Mesendoderm (in vitro differentiated cells): ENCODE measurements at regions not wholly inside any gene's neighbourhood (a gene's known extent, or its start where the extent isn't known, plus 50 kb on each side); places are given as distances from the start of the nearest gene placed in this dataset.

ENCODE experiments used
- DNase-seq: peaks from one replicate; pipeline ENCODE4 v3.0.0; 2013
- H2AK5ac ChIP-seq: 2 replicates; pipeline ENCODE4 v1.6.1; 2013; ENCODE audit warnings: low read length, inconsistent platforms
- H2BK120ac ChIP-seq: 2 replicates; pipeline ENCODE4 v1.6.1; 2013; ENCODE audit warnings: low read depth, mild to moderate bottlenecking, low read length, moderate library complexity, mixed read lengths
- H2BK15ac ChIP-seq: replicated peaks from 2 replicates; pipeline ENCODE4 v1.6.1; 2013; ENCODE audit warnings: low read depth, mild to moderate bottlenecking, moderate library complexity
- H2BK5ac ChIP-seq: 2 replicates; pipeline ENCODE4 v1.6.1; 2013; ENCODE audit warnings: low read length, inconsistent platforms
- H3K18ac ChIP-seq: 2 replicates; pipeline ENCODE4 v1.6.1; 2013; ENCODE audit warnings: mild to moderate bottlenecking, low read length, mixed read lengths
- H3K23ac ChIP-seq: one replicate; pipeline ENCODE4 v1.6.1; 2013; ENCODE audit warnings: low read length
- H3K27ac ChIP-seq: 2 replicates; pipeline ENCODE4 v1.5.1; 2013; ENCODE audit warnings: low read depth, mild to moderate bottlenecking, inconsistent platforms, low read length, moderate library complexity
- H3K27me3 ChIP-seq: 2 replicates; pipeline ENCODE4 v1.6.1; 2013; ENCODE audit warnings: low read length, control low read depth, mild to moderate bottlenecking, inconsistent platforms; ENCODE audit not compliant: insufficient read depth, poor library complexity
- H3K36me3 ChIP-seq: 2 replicates; pipeline ENCODE4 v1.6.1; 2013; ENCODE audit warnings: low read length, inconsistent platforms; ENCODE audit not compliant: control insufficient read depth, insufficient read depth
- H3K4ac ChIP-seq: one replicate; pipeline ENCODE4 v1.6.1; 2013; ENCODE audit warnings: low read depth, mild to moderate bottlenecking, low read length, moderate library complexity
- H3K4me1 ChIP-seq: 2 replicates; pipeline ENCODE4 v1.6.1; 2013; ENCODE audit warnings: low read depth, low read length, inconsistent platforms; ENCODE audit not compliant: control insufficient read depth
- H3K4me2 ChIP-seq: 2 replicates; pipeline ENCODE4 v1.6.1; 2013; ENCODE audit warnings: low read length
- H3K4me3 ChIP-seq: 2 replicates; pipeline ENCODE4 v1.5.1; 2013; ENCODE audit warnings: mild to moderate bottlenecking, low read length
- H3K56ac ChIP-seq: one replicate; pipeline ENCODE4 v1.6.1; 2013; ENCODE audit warnings: low read length
- H3K79me1 ChIP-seq: 2 replicates; pipeline ENCODE4 v1.6.1; 2013; ENCODE audit warnings: low read length, inconsistent platforms
- H3K79me2 ChIP-seq: 2 replicates; pipeline ENCODE4 v1.6.1; 2013; ENCODE audit warnings: mild to moderate bottlenecking, low read length; ENCODE audit not compliant: control insufficient read depth, insufficient read depth
- H3K9ac ChIP-seq: 2 replicates; pipeline ENCODE4 v1.6.1; 2013; ENCODE audit warnings: low read length, inconsistent platforms
- H4K5ac ChIP-seq: one replicate; pipeline ENCODE4 v1.6.1; 2013; ENCODE audit warnings: low read length
- H4K8ac ChIP-seq: one replicate; pipeline ENCODE4 v1.6.1; 2013; ENCODE audit warnings: low read depth, mild to moderate bottlenecking, control low read depth, low read length, moderate library complexity
- WGBS: extraction: QIAGEN DNeasy Blood & Tissue Kit; methylation state at CpG from one replicate; pipeline ENCODE4 v1.1.7; 2013; ENCODE audit warnings: low lambda C conversion rate, missing lambda C conversion rate; ENCODE audit not compliant: insufficient coverage; ENCODE audit errors: extremely low coverage; 5-methylcytosine and 5-hydroxymethylcytosine counted together

DNA sequence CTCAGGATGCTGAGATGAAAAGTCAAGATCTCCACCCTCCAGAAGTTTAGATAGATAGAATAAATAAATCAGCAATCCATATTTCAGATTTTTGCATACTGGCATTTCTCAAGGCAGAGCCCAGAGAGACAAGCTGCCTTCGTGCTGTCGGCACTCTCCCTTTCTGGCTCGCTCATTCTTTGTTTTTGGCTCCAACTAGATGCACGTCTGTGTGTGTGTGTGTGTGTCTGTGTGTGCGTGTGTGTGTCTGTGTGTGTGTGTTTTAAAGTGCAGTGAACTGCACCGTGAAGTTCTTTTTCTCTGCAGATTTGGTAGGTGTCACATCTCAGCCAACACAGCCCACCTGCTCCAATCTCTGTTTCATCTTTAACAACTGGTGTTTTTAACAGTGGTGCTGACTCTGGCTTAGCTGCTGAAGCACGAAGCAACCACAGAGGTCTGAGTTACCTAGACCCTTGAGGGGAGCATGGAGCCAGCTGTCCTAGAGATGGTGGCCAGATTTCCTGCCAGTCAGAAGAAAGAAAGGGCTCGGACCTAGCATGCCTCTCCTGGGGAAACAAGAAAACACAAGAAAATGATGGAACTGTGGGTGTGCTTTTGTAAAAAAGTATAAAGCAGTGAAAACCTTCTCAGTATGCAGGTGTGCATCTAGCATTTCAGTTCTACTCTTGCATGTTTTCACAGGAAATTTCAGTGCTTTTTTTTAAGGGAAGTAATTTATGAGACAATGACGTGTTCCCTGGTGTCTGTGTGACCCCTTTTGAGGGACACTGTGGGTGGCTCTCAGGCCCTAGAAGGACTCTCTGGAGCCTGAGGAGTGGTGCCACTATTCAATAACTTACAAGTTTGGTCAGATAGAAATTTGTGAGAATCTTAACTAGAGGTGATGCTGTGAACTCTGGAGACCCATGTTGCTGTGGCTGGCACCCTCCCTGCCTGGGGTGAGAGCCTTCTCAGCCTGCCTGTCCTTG, 364.3 kb downstream of the RNF144A start:
- no CpG with 5 or more reads among the region's 9 CpGs for WGBS
- H2BK5ac ChIP-seq, result no peak overlapping the region

DNA sequence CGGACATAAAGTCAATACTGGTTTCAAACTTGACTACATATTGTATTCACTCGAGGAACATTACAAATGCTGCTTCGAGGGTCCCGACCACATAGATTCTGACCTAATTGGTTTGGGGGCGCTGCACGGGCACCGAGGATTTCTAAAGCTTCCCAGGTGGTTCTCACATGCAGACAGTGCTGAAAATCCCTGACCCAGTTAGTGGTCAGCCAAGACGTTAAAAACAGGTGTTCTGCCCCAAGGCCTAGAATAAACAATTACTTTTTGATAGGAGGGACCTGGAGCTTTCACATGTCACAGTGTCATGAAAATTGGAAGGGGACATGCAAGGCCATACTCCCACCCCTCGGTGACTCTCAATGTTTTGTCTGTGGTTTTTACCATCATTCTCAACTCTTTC, 368.9 kb downstream of the RNF144A start:
- Histone ChIP-seq H3K27me3 (no peaks in the 10 kb centered on the region), H4K5ac (no peak overlapping the region), H2BK5ac (no peak overlapping the region), H3K18ac (no peak overlapping the region), H3K79me1 (no peaks in the 10 kb centered on the region), H3K27ac (no peak overlapping the region), H2AK5ac (no peak overlapping the region), H3K79me2 (no peaks in the 10 kb centered on the region), H2BK120ac (no peak overlapping the region), H2BK15ac (no peak overlapping the region), H3K23ac (no peak overlapping the region), H3K36me3 (no peaks in the 10 kb centered on the region), H4K8ac (no peak overlapping the region), H3K9ac (no peak overlapping the region), H3K4me3 (no peak overlapping the region), H3K4me2 (no peak overlapping the region), H3K4ac (no peak overlapping the region), H3K4me1 (no peaks in the 10 kb centered on the region), H3K56ac (no peak overlapping the region)
- no CpG with 5 or more reads among the region's 9 CpGs for WGBS
- DNase-seq, result no peak

More for the DNA sequence above, 364.3 kb downstream of the RNF144A start:
- Histone ChIP-seq H4K5ac (no peak overlapping the region), H3K27me3 (no peaks in the 10 kb centered on the region), H3K23ac (no peak overlapping the region), H3K4ac (no peak overlapping the region), H3K79me1 (no peaks in the 10 kb centered on the region), H3K36me3 (no peaks in the 10 kb centered on the region), H3K9ac (no peak overlapping the region), H2BK120ac (no peak overlapping the region), H3K18ac (no peak overlapping the region), H3K27ac (no peak overlapping the region), H3K4me2 (no peak overlapping the region), H3K56ac (no peak overlapping the region), H2AK5ac (no peak overlapping the region), H3K4me1 (no peaks in the 10 kb centered on the region), H4K8ac (no peak overlapping the region), H3K79me2 (no peaks in the 10 kb centered on the region), H2BK15ac (no peak overlapping the region), H3K4me3 (no peak overlapping the region)
- no peak for DNase-seq

DNA sequence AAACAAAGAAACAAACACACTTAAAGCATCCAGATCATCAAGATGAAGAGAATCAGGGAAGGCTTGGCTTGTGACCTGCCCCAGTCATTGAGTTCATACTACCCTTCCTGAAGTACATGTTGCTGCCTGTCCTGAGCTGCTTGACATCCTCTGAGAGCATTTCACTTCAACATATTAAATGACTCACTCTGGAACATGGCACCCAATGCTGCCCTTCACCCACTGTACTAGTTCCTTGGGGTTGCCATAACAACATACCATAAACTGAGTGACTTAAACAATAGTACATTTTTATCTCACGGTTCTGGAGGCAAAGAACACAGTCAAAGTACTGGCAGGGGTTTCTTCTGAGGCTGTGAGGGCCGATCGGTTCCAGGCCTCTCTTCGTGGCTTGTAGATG, 371.3 kb downstream of the RNF144A start:
- no peak for DNase-seq
- H3K79me2 ChIP-seq, result no peaks in the 10 kb centered on the region
- H3K18ac ChIP-seq, result no peak overlapping the region
- H3K4me2 ChIP-seq, result no peak overlapping the region
- H3K56ac ChIP-seq, result no peak overlapping the region
- H2BK15ac ChIP-seq, result no peak overlapping the region
- H2AK5ac ChIP-seq, result no peak overlapping the region
- H3K36me3 ChIP-seq, result no peaks in the 10 kb centered on the region
- no peak overlapping the region for H3K9ac ChIP-seq
- H3K79me1 ChIP-seq, result no peaks in the 10 kb centered on the region
- H4K8ac ChIP-seq, result no peak overlapping the region
- no peak overlapping the region for H3K27ac ChIP-seq
- H2BK120ac ChIP-seq, result no peak overlapping the region
- no peak overlapping the region for H2BK5ac ChIP-seq
- no peak overlapping the region for H3K4ac ChIP-seq
- H3K23ac ChIP-seq, result no peak overlapping the region
- WGBS, result no CpG with 5 or more reads among the region's 4 CpGs
- no peaks in the 10 kb centered on the region for H3K27me3 ChIP-seq
- no peak overlapping the region for H3K4me3 ChIP-seq
- H3K4me1 ChIP-seq, result no peaks in the 10 kb centered on the region
- H4K5ac ChIP-seq, result no peak overlapping the region

GRCh38 chr2:7289697-7290096, 372.5 kb downstream of the RNF144A start:
- H3K9ac ChIP-seq, result no peak overlapping the region
- no peaks in the 10 kb centered on the region for H3K79me2 ChIP-seq
- no peak overlapping the region for H4K5ac ChIP-seq
- no CpG with 5 or more reads among the region's 7 CpGs for WGBS
- no peak overlapping the region for H3K4me2 ChIP-seq
- no peaks in the 10 kb centered on the region for H3K36me3 ChIP-seq
- no peak overlapping the region for H3K27ac ChIP-seq
- H3K4me3 ChIP-seq, result no peak overlapping the region
- H3K4me1 ChIP-seq, result no peaks in the 10 kb centered on the region
- no peak overlapping the region for H4K8ac ChIP-seq
- H3K27me3 ChIP-seq, result no peaks in the 10 kb centered on the region
- no peaks in the 10 kb centered on the region for H3K79me1 ChIP-seq
- H3K23ac ChIP-seq, result no peak overlapping the region
- no peak overlapping the region for H2BK15ac ChIP-seq
- no peak overlapping the region for H3K18ac ChIP-seq
- H2BK5ac ChIP-seq, result no peak overlapping the region
- no peak overlapping the region for H2BK120ac ChIP-seq
- H3K4ac ChIP-seq, result no peak overlapping the region
- no peak for DNase-seq
- no peak overlapping the region for H3K56ac ChIP-seq
- H2AK5ac ChIP-seq, result no peak overlapping the region

DNA sequence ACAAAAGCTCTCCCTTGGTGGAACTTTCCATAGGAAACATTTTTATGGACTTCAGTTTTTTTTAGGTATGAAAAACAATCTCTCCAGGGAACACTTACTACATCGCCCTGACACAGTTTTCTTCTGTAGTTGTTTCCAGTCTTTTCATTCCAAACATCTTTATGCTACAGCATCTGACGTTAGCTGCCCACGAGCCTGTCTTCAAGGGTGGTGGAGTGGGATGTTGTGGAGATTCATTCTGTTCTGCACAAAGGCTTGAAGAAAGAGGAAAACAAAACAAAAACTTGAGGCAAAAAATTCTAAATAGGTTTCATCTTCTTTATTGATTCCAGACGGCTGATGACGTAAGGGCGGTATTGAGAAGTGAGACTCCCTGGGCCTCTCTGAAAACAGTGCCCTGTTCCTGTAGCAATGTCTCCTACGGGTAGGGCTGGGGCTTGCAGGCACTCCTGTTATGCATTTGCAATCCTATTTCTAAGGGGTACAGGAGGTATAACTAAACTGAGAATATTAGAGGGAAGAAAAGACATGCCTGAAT, 375.0 kb downstream of the RNF144A start:
- Histone ChIP-seq H2BK120ac (no peak overlapping the region), H2BK15ac (no peak overlapping the region), H3K4me1 (no peaks in the 10 kb centered on the region), H3K79me1 (no peaks in the 10 kb centered on the region), H3K27ac (no peak overlapping the region), H3K18ac (no peak overlapping the region), H3K23ac (no peak overlapping the region), H4K8ac (no peak overlapping the region), H3K36me3 (no peaks in the 10 kb centered on the region), H3K9ac (no peak overlapping the region), H3K4me2 (no peak overlapping the region), H3K79me2 (no peaks in the 10 kb centered on the region), H3K4ac (no peak overlapping the region), H2AK5ac (no peak overlapping the region), H2BK5ac (no peak overlapping the region), H3K27me3 (no peaks in the 10 kb centered on the region), H3K4me3 (no peak overlapping the region), H3K56ac (no peak overlapping the region), H4K5ac (no peak overlapping the region)
- WGBS, result no CpG with 5 or more reads among the region's 7 CpGs
- DNase-seq, result no peak
